Caco-2 (cell line): ENCODE measurements at regions not wholly inside any gene's neighbourhood (a gene's known extent, or its start where the extent isn't known, plus 50 kb on each side); places are given as distances from the start of the nearest gene placed in this dataset.

ENCODE experiments used
- BruUV-seq: library from RNA; stranded (reverse); fragments of 400-500 nt; replicated peaks from 2 replicates; lab custom pipeline; 2021; lab: Mats Ljungman, UMichigan
- CTCF ChIA-PET: fragments of 300-600 bp; sonication (Branson Sonifier 250); formaldehyde crosslinking; loops from one replicate; lab custom pipeline; 2022; ENCODE audit warnings: antibody characterized with exemption; lab: Charles Lee
- POLR2A ChIA-PET: fragments of 300-600 bp; sonication (Branson Sonifier 250); formaldehyde crosslinking; loops from one replicate; lab custom pipeline; 2022; ENCODE audit warnings: antibody characterized with exemption; lab: Charles Lee
- DNase-seq, 2 experiments: peaks; one replicate each; pipeline versions ENCODE4 v3.0.0 to v3.0.0-alpha.2; 2020 to 2022
- H3K27me3 ChIP-seq: replicated peaks from 2 replicates; pipeline ENCODE4 v1.6.0; 2011; ENCODE audit warnings: low read length; ENCODE audit not compliant: control insufficient read depth, insufficient read depth
- H3K36me3 ChIP-seq: 2 replicates; pipeline ENCODE4 v1.5.1; 2011; ENCODE audit warnings: low read length; ENCODE audit not compliant: control insufficient read depth, insufficient read depth
- H3K4me1 ChIP-seq: fragments of 250-450 bp; sonication (Bioruptor Pico); 2 replicates; pipeline ENCODE4 v1.5.1; 2020; ENCODE audit warnings: mild to moderate bottlenecking
- H3K4me3 ChIP-seq: 2 replicates; pipeline ENCODE4 v1.5.1; 2011; ENCODE audit warnings: low read depth, mild to moderate bottlenecking, control low read depth, low read length
- H3K9me3 ChIP-seq: fragments of 250-450 bp; sonication (Bioruptor Pico); 2 replicates; pipeline ENCODE4 v1.5.1; 2020; ENCODE audit warnings: mild to moderate bottlenecking, moderate library complexity
- H3K27ac Mint-ChIP-seq: one replicate; pipeline ENCODE4 v1.8.0; 2022; ENCODE audit warnings: mixed read lengths; ENCODE audit not compliant: unreplicated experiment
- H3K27me3 Mint-ChIP-seq: one replicate; pipeline ENCODE4 v1.8.0; 2022; ENCODE audit warnings: mixed read lengths; ENCODE audit not compliant: insufficient read depth, unreplicated experiment
- H3K36me3 Mint-ChIP-seq: one replicate; pipeline ENCODE4 v1.8.0; 2022; ENCODE audit warnings: mild to moderate bottlenecking, mixed read lengths; ENCODE audit not compliant: insufficient read depth, unreplicated experiment
- H3K4me1 Mint-ChIP-seq: one replicate; pipeline ENCODE4 v1.8.0; 2022; ENCODE audit warnings: low read depth, mixed read lengths; ENCODE audit not compliant: unreplicated experiment
- H3K4me3 Mint-ChIP-seq: one replicate; pipeline ENCODE4 v1.8.0; 2022; ENCODE audit warnings: mild to moderate bottlenecking, moderate library complexity, mixed read lengths; ENCODE audit not compliant: unreplicated experiment
- H3K9me3 Mint-ChIP-seq: one replicate; pipeline ENCODE4 v1.8.0; 2022; ENCODE audit warnings: mixed read lengths; ENCODE audit not compliant: unreplicated experiment
- intact Hi-C: fragments of 100-400 bp; cut with micrococcal nuclease; formaldehyde crosslinking; loops from one replicate; pipeline ENCODE4 v1.10.0; 2022; ENCODE audit not compliant: unreplicated experiment
- TF ChIP-seq, protein P1 (sequence below), 2 experiments: fragments of 200-600 bp in 1 of 2; IDR thresholded peaks; 1 replicate in 1 of 2; 2 replicates in 1 of 2; pipeline versions ENCODE4 v1.5.1 to v1.8.0; 2011 to 2022; ENCODE audit warnings: antibody characterized with exemption in 1 of 2, control low read depth in 1 of 2, inconsistent platforms in 1 of 2, low read depth in 1 of 2, low read length in 1 of 2, mild to moderate bottlenecking in 1 of 2, moderate library complexity in 1 of 2; ENCODE audit not compliant: insufficient read depth in 1 of 2, severe bottlenecking in 1 of 2, unreplicated experiment in 1 of 2

DNA sequence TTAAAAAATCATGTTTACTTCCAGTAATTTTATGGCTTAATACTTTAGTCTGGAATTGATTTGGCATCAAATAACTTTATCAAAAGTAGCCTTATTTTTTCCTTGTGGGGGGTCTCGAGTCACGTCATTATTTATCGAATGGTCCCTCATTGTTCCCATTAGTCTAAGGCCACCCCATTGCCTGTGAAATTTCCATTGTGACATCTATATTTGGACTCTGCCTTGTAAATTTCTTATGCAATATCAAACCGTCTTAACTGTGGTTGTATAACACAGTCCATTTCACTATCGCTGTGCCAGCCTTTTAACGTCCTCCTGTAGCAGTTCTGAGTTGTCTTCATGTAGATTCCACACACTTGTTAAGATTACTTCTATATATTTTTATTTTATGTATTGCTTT, 103.9 kb upstream of the RET start:
- ChIA-PET CTCF (no interaction called here), POLR2A (no interaction called here)
- no peak overlapping the region for H3K27ac Mint-ChIP-seq
- no peaks in the 10 kb centered on the region for H3K4me1 Mint-ChIP-seq
- TF ChIP-seq, protein P1, sequence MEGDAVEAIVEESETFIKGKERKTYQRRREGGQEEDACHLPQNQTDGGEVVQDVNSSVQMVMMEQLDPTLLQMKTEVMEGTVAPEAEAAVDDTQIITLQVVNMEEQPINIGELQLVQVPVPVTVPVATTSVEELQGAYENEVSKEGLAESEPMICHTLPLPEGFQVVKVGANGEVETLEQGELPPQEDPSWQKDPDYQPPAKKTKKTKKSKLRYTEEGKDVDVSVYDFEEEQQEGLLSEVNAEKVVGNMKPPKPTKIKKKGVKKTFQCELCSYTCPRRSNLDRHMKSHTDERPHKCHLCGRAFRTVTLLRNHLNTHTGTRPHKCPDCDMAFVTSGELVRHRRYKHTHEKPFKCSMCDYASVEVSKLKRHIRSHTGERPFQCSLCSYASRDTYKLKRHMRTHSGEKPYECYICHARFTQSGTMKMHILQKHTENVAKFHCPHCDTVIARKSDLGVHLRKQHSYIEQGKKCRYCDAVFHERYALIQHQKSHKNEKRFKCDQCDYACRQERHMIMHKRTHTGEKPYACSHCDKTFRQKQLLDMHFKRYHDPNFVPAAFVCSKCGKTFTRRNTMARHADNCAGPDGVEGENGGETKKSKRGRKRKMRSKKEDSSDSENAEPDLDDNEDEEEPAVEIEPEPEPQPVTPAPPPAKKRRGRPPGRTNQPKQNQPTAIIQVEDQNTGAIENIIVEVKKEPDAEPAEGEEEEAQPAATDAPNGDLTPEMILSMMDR (IDR thresholded peaks at IDR 0.05; ENCODE audit: insufficient read depth in 1 of 2, low read depth in 1 of 2, low read length in 1 of 2, severe bottlenecking in 1 of 2, unreplicated experiment in 1 of 2), result no peak
- no peaks in the 10 kb centered on the region for H3K27me3 ChIP-seq
- no peak for DNase-seq
- H3K36me3 Mint-ChIP-seq, result no peaks in the 10 kb centered on the region
- no peaks in the 10 kb centered on the region for H3K4me1 ChIP-seq
- H3K36me3 ChIP-seq, result no peaks in the 10 kb centered on the region
- intact Hi-C loops, result loop anchor here (10.0 kb wide), 1 partner anchor 132 kb away; no protein-coding TSS in a partner anchor
- no peaks in the 10 kb centered on the region for H3K9me3 Mint-ChIP-seq
- H3K4me3 ChIP-seq, result no peak overlapping the region
- BruUV-seq, result no TSS peak
- H3K4me3 Mint-ChIP-seq, result no peak overlapping the region
- no peaks in the 10 kb centered on the region for H3K9me3 ChIP-seq
- peaks cover 7% of the 10 kb centered on the region for H3K27me3 Mint-ChIP-seq

DNA sequence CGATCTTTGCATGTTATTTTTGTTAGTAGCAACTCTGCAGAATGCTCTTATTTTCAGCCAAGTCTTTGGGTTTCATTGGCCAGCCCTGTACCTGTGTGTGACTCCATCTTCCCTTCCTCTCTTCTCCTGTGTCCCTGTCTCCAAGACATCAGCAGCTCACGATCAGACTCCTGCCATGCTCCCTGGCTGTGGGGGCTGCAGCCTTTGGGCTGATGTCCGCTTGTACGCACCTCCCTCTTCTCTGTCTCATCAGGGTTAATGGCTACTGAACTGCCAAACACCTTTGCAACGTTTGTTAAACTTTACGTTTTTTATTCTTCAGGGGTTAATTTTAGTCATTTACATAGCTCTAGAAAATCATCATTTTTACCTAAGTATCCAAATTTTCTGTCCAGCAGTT, 103.5 kb upstream of the RET start:
- Histone ChIP-seq H3K36me3 (no peaks in the 10 kb centered on the region), H3K9me3 (no peaks in the 10 kb centered on the region), H3K4me1 (no peaks in the 10 kb centered on the region), H3K4me3 (no peak overlapping the region), H3K27me3 (no peaks in the 10 kb centered on the region)
- H3K4me1 Mint-ChIP-seq, result no peaks in the 10 kb centered on the region
- H3K9me3 Mint-ChIP-seq, result no peaks in the 10 kb centered on the region
- intact Hi-C loops, result loop anchor here (10.0 kb wide), 1 partner anchor 131 kb away; no protein-coding TSS in a partner anchor
- no peak overlapping the region for H3K4me3 Mint-ChIP-seq
- TF ChIP-seq, protein P1 (IDR thresholded peaks at IDR 0.05; ENCODE audit: insufficient read depth in 1 of 2, low read depth in 1 of 2, low read length in 1 of 2, severe bottlenecking in 1 of 2, unreplicated experiment in 1 of 2), result no peak
- CTCF ChIA-PET, result no interaction called here
- POLR2A ChIA-PET, result no interaction called here
- BruUV-seq, result no TSS peak
- peaks cover 3% of the 10 kb centered on the region for H3K27me3 Mint-ChIP-seq
- no peak for DNase-seq
- no peak overlapping the region for H3K27ac Mint-ChIP-seq
- H3K36me3 Mint-ChIP-seq, result no peaks in the 10 kb centered on the region

DNA sequence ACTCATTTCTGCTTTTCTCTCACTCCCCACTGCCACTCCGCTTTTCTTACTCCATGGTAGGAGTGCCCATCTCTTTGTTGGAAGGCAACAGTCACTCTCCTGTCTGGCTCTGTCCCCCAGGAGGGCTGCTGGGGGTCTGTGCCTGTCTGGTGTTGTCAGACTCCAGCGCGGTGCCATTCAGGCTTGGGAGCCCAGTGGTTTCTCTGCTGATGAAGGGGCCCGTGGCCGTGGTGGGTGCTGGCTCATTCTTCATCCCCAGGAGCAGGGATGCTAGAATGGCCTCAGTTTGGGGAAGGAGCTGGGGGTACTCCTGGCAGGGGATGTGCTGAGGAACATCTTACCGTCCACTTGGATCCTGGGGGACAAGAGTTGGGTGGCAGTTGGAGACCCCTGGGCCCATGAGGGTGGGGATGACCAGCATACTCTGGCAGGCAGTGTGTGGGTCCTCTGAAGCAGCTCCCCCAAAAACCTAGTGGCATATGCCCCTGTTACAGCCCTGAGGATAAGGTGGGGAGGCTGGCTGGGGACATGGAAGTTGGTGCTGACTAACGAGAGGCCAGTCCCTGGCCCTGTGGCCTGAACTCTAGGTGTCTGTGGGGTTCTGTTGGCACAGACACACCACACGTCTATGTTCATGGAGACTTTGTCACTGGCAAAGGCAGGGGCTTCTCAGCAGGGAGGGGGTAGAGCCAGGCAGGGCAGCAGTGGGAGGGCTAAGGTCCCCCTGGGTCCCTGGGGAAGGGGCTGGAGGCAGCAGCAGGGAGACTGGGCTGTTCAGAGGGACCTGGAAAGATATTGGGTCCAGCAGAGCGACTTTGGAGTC, 102.8 kb upstream of the RET start:
- TF ChIP-seq, protein P1 (IDR thresholded peaks at IDR 0.05; ENCODE audit: insufficient read depth in 1 of 2, low read depth in 1 of 2, low read length in 1 of 2, severe bottlenecking in 1 of 2, unreplicated experiment in 1 of 2), result no peak
- Mint-ChIP-seq H3K36me3 (no peaks in the 10 kb centered on the region), H3K27me3 (peaks cover 3% of the 10 kb centered on the region), H3K27ac (no peak overlapping the region), H3K4me3 (no peak overlapping the region), H3K4me1 (no peaks in the 10 kb centered on the region), H3K9me3 (no peaks in the 10 kb centered on the region)
- Histone ChIP-seq H3K4me3 (no peak overlapping the region), H3K27me3 (no peaks in the 10 kb centered on the region), H3K4me1 (no peaks in the 10 kb centered on the region), H3K36me3 (no peaks in the 10 kb centered on the region), H3K9me3 (no peaks in the 10 kb centered on the region)
- intact Hi-C loops, result loop anchor here (10.0 kb wide), 1 partner anchor 131 kb away; no protein-coding TSS in a partner anchor
- peak in 1 of 2 experiments; percentile 28 for DNase-seq
- CTCF ChIA-PET, result no interaction called here
- POLR2A ChIA-PET, result no interaction called here
- BruUV-seq, result no TSS peak
